CD4-positive, alpha-beta T cell (primary cell): ENCODE measurements at regions not wholly inside any gene's neighbourhood (a gene's known extent, or its start where the extent isn't known, plus 50 kb on each side); places are given as distances from the start of the nearest gene placed in this dataset.

Experiments used
- ATAC-seq: fragments of 200-7000 bp; cut with Tn5 transposase; one replicate; pipeline ENCODE4 v1.10.0; 2022; ENCODE audit warnings: mild to moderate bottlenecking; ENCODE audit not compliant: poor library complexity
- CTCF ChIA-PET: fragments of 350-600 bp; sonication (Branson Sonifier 250); formaldehyde crosslinking; loops from one replicate; lab custom pipeline; 2021; ENCODE audit warnings: antibody characterized with exemption, inconsistent platforms; lab: Charles Lee
- POLR2A ChIA-PET: fragments of 350-600 bp; sonication (Branson Sonifier 250); formaldehyde crosslinking; loops from one replicate; lab custom pipeline; 2021; ENCODE audit warnings: antibody characterized with exemption, inconsistent platforms; lab: Charles Lee
- DNase-seq, 14 experiments: peaks; one replicate each; pipeline ENCODE4 v3.0.0-alpha.2; 2013 to 2020; ENCODE audit warnings: mixed read lengths in 2 of 14
- H3K27ac ChIP-seq, 2 donors: one replicate each; pipeline versions ENCODE4 v1.5.1 to v1.7.0; 2013; ENCODE audit warnings: low read length in 2 of 2, low read depth in 1 of 2, mild to moderate bottlenecking in 1 of 2
- H3K27me3 ChIP-seq, 2 experiments: 1 replicate in 1 of 2; 2 replicates in 1 of 2; pipeline versions ENCODE4 v1.6.1 to v1.7.0; 2013; ENCODE audit warnings: low read length in 2 of 2, control low read depth in 1 of 2, mild to moderate bottlenecking in 1 of 2, moderate library complexity in 1 of 2; ENCODE audit not compliant: insufficient read depth in 2 of 2, control insufficient read depth in 1 of 2
- H3K36me3 ChIP-seq: one replicate; pipeline ENCODE4 v1.6.1; 2013; ENCODE audit warnings: low read length, control low read depth; ENCODE audit not compliant: insufficient read depth
- H3K4me1 ChIP-seq: one replicate; pipeline ENCODE4 v1.6.1; 2013; ENCODE audit warnings: low read length, control low read depth; ENCODE audit not compliant: insufficient read depth
- H3K4me3 ChIP-seq: one replicate; pipeline ENCODE4 v1.5.1; 2013; ENCODE audit warnings: mild to moderate bottlenecking, low read length, moderate library complexity
- H3K9me3 ChIP-seq, 2 experiments: 1 replicate in 1 of 2; 2 replicates in 1 of 2; pipeline versions ENCODE4 v1.6.1 to v1.7.0; 2013; ENCODE audit warnings: low read length in 2 of 2, mild to moderate bottlenecking in 2 of 2, control low read depth in 1 of 2, moderate library complexity in 1 of 2; ENCODE audit not compliant: control insufficient read depth in 1 of 2, insufficient read depth in 1 of 2
- H3K27ac Mint-ChIP-seq: one replicate; pipeline ENCODE4 v1.8.0; 2020; ENCODE audit warnings: mixed read lengths
- H3K27me3 Mint-ChIP-seq: one replicate; pipeline ENCODE4 v1.8.0; 2021; ENCODE audit warnings: mixed read lengths
- H3K36me3 Mint-ChIP-seq: one replicate; pipeline ENCODE4 v1.8.0; 2021; ENCODE audit warnings: low read depth, mixed read lengths
- H3K4me1 Mint-ChIP-seq: one replicate; pipeline ENCODE4 v1.8.0; 2021; ENCODE audit warnings: low read depth, mixed read lengths
- H3K4me3 Mint-ChIP-seq: one replicate; pipeline ENCODE4 v1.8.0; 2020; ENCODE audit warnings: mild to moderate bottlenecking, mixed read lengths
- H3K9me3 Mint-ChIP-seq: one replicate; pipeline ENCODE4 v1.8.0; 2020; ENCODE audit warnings: mixed read lengths
- CTCF ChIP-seq: fragments of 200-600 bp; IDR thresholded peaks from one replicate; pipeline ENCODE4 v1.8.0; 2022; ENCODE audit warnings: antibody characterized with exemption, mild to moderate bottlenecking
- intact Hi-C, 2 experiments: fragments of 100-400 bp; cut with DNase I in 1 of 2; cut with micrococcal nuclease in 1 of 2; formaldehyde crosslinking; loops; one replicate each; pipeline versions ENCODE4 v1.15.1 to v1.9.0; 2023 to 2025; cut with DNase I, micrococcal nuclease

- POLR2A ChIA-PET: no interaction called here
Measured at GRCh38 chr3:10623578-10624275, 118.3 kb upstream of the ATP2B2 start.

GRCh38 chr3:10625323-10625722 is 119.9 kb upstream of the ATP2B2 start:
- no peak overlapping the region for H3K27ac ChIP-seq
- Mint-ChIP-seq H3K27me3 (peaks cover 11% of the 10 kb centered on the region), H3K27ac (no peak overlapping the region), H3K36me3 (no peaks in the 10 kb centered on the region), H3K4me1 (no peaks in the 10 kb centered on the region), H3K9me3 (no peaks in the 10 kb centered on the region), H3K4me3 (no peak overlapping the region)
- H3K36me3 ChIP-seq: no peaks in the 10 kb centered on the region
- DNase-seq: peak in 1 of 14 experiments; percentile 14
- no peaks in the 10 kb centered on the region for H3K4me1 ChIP-seq
- H3K9me3 ChIP-seq: peaks cover 0 to 4% of the 10 kb centered on the region in 2 experiments
- ChIA-PET CTCF (no interaction called here), POLR2A (no interaction called here)
- H3K4me3 ChIP-seq: no peak overlapping the region
- no peaks in the 10 kb centered on the region for H3K27me3 ChIP-seq
- intact Hi-C loops: no loop called here
- ATAC-seq: no peak
- no peak for TF ChIP-seq CTCF

More at GRCh38 chr3:10623578-10624275, 118.3 kb upstream of the ATP2B2 start:
- Histone ChIP-seq H3K27ac (no peak overlapping the region), H3K4me3 (no peak overlapping the region), H3K36me3 (no peaks in the 10 kb centered on the region), H3K27me3 (no peaks in the 10 kb centered on the region), H3K9me3 (peaks cover 0 to 4% of the 10 kb centered on the region in 2 experiments), H3K4me1 (no peaks in the 10 kb centered on the region)
- no peak for TF ChIP-seq CTCF
- DNase-seq (peak in 1 of 14 experiments; percentile 1), ATAC-seq (no peak)
- no peaks in the 10 kb centered on the region for H3K36me3 Mint-ChIP-seq
- CTCF ChIA-PET: no interaction called here
- H3K9me3 Mint-ChIP-seq: no peaks in the 10 kb centered on the region
- peaks cover 11% of the 10 kb centered on the region for H3K27me3 Mint-ChIP-seq
- no peak overlapping the region for H3K27ac Mint-ChIP-seq
- H3K4me3 Mint-ChIP-seq: no peak overlapping the region
- intact Hi-C loops: loop anchor here in 1 of 2 experiments (5.0 kb wide), 1 partner anchor 41 kb away; no protein-coding TSS in a partner anchor
- H3K4me1 Mint-ChIP-seq: no peaks in the 10 kb centered on the region

GRCh38 chr3:10627884-10628572 is 122.6 kb upstream of the ATP2B2 start:
- no peak overlapping the region for H3K27ac Mint-ChIP-seq

More at GRCh38 chr3:10627884-10628572, 122.6 kb upstream of the ATP2B2 start:
- intact Hi-C loops: no loop called here
- Histone ChIP-seq H3K27me3 (no peaks in the 10 kb centered on the region), H3K27ac (no peak overlapping the region), H3K9me3 (peaks cover 0 to 4% of the 10 kb centered on the region in 2 experiments), H3K36me3 (no peaks in the 10 kb centered on the region), H3K4me3 (no peak overlapping the region), H3K4me1 (no peaks in the 10 kb centered on the region)
- no peaks in the 10 kb centered on the region for H3K36me3 Mint-ChIP-seq
- H3K27me3 Mint-ChIP-seq: peaks cover under 1% of the 10 kb centered on the region
- no peaks in the 10 kb centered on the region for H3K4me1 Mint-ChIP-seq
- ATAC-seq (no peak), DNase-seq (no peak)
- ChIA-PET CTCF (no interaction called here), POLR2A (no interaction called here)
- H3K9me3 Mint-ChIP-seq: no peaks in the 10 kb centered on the region
- TF ChIP-seq CTCF: no peak
- H3K4me3 Mint-ChIP-seq: no peak overlapping the region
